ENCODE measurements at regions not wholly inside any gene's neighbourhood (a gene's known extent, or its start where the extent isn't known, plus 50 kb on each side); places are given as distances from the start of the nearest gene placed in this dataset.

GRCh38 chr5:118554241-118554640, 434.1 kb downstream of the DTWD2 start:
- Histone ChIP-seq H3K36me3 (ENCODE audit: insufficient read depth, low read length) (no peaks in the 10 kb centered on the region), H3F3A (ENCODE audit: insufficient read depth, low read length, poor library complexity, severe bottlenecking) (no peaks in the 10 kb centered on the region), H2AFZ (ENCODE audit: low read depth, low read length) (no peak overlapping the region), H3K4me3 (ENCODE audit: low read length) (no peak overlapping the region), H3K9ac (ENCODE audit: low read length) (no peak overlapping the region), H3K79me2 (replicated peaks; ENCODE audit: insufficient read depth, low read length) (no peaks in the 10 kb centered on the region), H3K27ac (ENCODE audit: low read length) (peak overlapping the region; percentile 49), H4K20me1 (ENCODE audit: insufficient read depth) (no peaks in the 10 kb centered on the region), H3K27me3 (ENCODE audit: insufficient read depth, low read depth, low read length) (no peaks in the 10 kb centered on the region), H3K4me2 (ENCODE audit: low read length) (no peak overlapping the region), H3K9me2 (ENCODE audit: insufficient read depth, low read length) (no peaks in the 10 kb centered on the region), H3K9me3 (ENCODE audit: low read length) (no peaks in the 10 kb centered on the region)
- TF ChIP-seq EP300 (conservative IDR thresholded peaks at IDR 0.05; ENCODE audit: poor library complexity, severe bottlenecking), result no peak
- TF ChIP-seq SMC3 (conservative IDR thresholded peaks at IDR 0.05; ENCODE audit: poor library complexity), result no peak
- TF ChIP-seq MXI1 (conservative IDR thresholded peaks at IDR 0.05; ENCODE audit: poor library complexity, severe bottlenecking), result no peak
- no peak for TF ChIP-seq REST (IDR thresholded peaks at IDR 0.05; ENCODE audit: borderline replicate concordance)
- TF ChIP-seq, protein P1, sequence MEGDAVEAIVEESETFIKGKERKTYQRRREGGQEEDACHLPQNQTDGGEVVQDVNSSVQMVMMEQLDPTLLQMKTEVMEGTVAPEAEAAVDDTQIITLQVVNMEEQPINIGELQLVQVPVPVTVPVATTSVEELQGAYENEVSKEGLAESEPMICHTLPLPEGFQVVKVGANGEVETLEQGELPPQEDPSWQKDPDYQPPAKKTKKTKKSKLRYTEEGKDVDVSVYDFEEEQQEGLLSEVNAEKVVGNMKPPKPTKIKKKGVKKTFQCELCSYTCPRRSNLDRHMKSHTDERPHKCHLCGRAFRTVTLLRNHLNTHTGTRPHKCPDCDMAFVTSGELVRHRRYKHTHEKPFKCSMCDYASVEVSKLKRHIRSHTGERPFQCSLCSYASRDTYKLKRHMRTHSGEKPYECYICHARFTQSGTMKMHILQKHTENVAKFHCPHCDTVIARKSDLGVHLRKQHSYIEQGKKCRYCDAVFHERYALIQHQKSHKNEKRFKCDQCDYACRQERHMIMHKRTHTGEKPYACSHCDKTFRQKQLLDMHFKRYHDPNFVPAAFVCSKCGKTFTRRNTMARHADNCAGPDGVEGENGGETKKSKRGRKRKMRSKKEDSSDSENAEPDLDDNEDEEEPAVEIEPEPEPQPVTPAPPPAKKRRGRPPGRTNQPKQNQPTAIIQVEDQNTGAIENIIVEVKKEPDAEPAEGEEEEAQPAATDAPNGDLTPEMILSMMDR (IDR thresholded peaks at IDR 0.05; ENCODE audit: poor library complexity, severe bottlenecking), result no peak
- no peak for TF ChIP-seq POLR2AphosphoS5 (IDR thresholded peaks at IDR 0.05)
- TF ChIP-seq TAF1 (IDR thresholded peaks at IDR 0.05; ENCODE audit: low read depth), result no peak
- TF ChIP-seq RAD21 (conservative IDR thresholded peaks at IDR 0.05), result no peak
- TF ChIP-seq EZH2 (IDR thresholded peaks at IDR 0.05; ENCODE audit: borderline replicate concordance, insufficient read depth, low read length, poor library complexity, severe bottlenecking), result no peak

DNA sequence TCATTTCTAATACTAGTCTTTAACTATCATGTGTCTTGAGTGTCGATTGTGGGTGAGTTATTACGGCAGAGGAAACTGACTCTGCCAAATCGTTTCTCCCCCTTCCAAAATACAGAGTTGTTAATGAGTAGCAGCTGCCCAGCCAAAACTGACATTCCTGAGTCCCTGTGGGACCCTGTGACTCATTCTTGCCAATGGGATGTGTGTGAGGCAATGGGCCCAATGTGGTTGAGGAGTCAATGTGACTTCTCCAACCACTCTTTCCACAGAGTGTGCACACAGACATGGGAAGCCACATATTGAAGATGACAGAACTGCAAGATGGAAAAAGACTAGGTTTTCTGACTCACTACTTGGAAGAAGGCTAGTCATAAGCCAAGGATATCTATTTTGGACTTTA, 434.7 kb downstream of the DTWD2 start:
- Histone ChIP-seq H2AFZ (ENCODE audit: low read depth, low read length) (no peak overlapping the region), H3K9me2 (ENCODE audit: insufficient read depth, low read length) (no peaks in the 10 kb centered on the region), H3K4me3 (ENCODE audit: low read length) (no peak overlapping the region), H3K27me3 (ENCODE audit: insufficient read depth, low read depth, low read length) (no peaks in the 10 kb centered on the region), H3K9me3 (ENCODE audit: low read length) (no peaks in the 10 kb centered on the region), H3K27ac (ENCODE audit: low read length) (peak overlapping the region; percentile 49), H3K9ac (ENCODE audit: low read length) (no peak overlapping the region), H3K36me3 (ENCODE audit: insufficient read depth, low read length) (no peaks in the 10 kb centered on the region), H3K79me2 (replicated peaks; ENCODE audit: insufficient read depth, low read length) (no peaks in the 10 kb centered on the region), H3F3A (ENCODE audit: insufficient read depth, low read length, poor library complexity, severe bottlenecking) (no peaks in the 10 kb centered on the region), H4K20me1 (ENCODE audit: insufficient read depth) (no peaks in the 10 kb centered on the region), H3K4me2 (ENCODE audit: low read length) (no peak overlapping the region)
- TF ChIP-seq RAD21 (conservative IDR thresholded peaks at IDR 0.05) (no peak), EZH2 (IDR thresholded peaks at IDR 0.05; ENCODE audit: borderline replicate concordance, insufficient read depth, low read length, poor library complexity, severe bottlenecking) (no peak), REST (IDR thresholded peaks at IDR 0.05; ENCODE audit: borderline replicate concordance) (no peak), MXI1 (conservative IDR thresholded peaks at IDR 0.05; ENCODE audit: poor library complexity, severe bottlenecking) (no peak), SMC3 (conservative IDR thresholded peaks at IDR 0.05; ENCODE audit: poor library complexity) (no peak)
- TF ChIP-seq, protein P1 (IDR thresholded peaks at IDR 0.05; ENCODE audit: poor library complexity, severe bottlenecking), result no peak
